Breast epithelium (tissue), 3 donors: ENCODE measurements at regions not wholly inside any gene's neighbourhood (a gene's known extent, or its start where the extent isn't known, plus 50 kb on each side); places are given as distances from the start of the nearest gene placed in this dataset.
"Not testable (repeated sequence)": the region's sequence is repeated elsewhere in the genome, so short reads cannot be mapped to it uniquely, and the experiment has no call there.

Source experiments
- POLR2A ChIP-seq: fragments of 450-650 bp; IDR thresholded peaks from one replicate; pipeline ENCODE4 v1.6.1; 2016; ENCODE audit warnings: antibody characterized with exemption, mild to moderate bottlenecking, moderate library complexity
- POLR2AphosphoS5 ChIP-seq, 3 donors: sonication (generic); formaldehyde crosslinking; IDR thresholded peaks; one replicate each; pipeline ENCODE4 v1.6.1; 2017; ENCODE audit warnings: antibody characterized with exemption in 3 of 3
- TF ChIP-seq, protein P1 (sequence below), 3 donors: fragments of 450-650 bp; IDR thresholded peaks; one replicate each; pipeline ENCODE4 v1.5.1; 2016 to 2017; ENCODE audit warnings: antibody characterized with exemption in 3 of 3, mild to moderate bottlenecking in 3 of 3, moderate library complexity in 3 of 3

DNA sequence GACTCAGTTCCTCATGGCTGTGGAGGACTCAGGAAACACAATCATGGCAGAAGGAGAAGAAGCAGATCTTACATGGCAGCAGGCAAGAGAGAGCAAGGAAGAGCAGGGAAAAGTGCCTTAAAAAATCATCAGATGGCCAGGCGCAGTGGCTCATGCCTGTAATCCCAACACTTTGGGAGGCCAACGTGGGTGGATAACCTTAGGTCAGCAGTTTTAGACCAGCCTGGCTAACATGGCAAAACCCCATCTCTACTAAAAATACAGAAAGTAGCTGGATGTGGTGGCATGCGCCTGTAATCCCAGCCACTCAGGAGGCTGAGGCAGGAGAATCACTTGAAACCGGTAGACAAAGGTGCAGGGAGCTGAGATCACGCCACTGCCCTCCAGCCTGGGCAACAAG is 664.6 kb downstream of the DTWD2 start:
- TF ChIP-seq, protein P1, sequence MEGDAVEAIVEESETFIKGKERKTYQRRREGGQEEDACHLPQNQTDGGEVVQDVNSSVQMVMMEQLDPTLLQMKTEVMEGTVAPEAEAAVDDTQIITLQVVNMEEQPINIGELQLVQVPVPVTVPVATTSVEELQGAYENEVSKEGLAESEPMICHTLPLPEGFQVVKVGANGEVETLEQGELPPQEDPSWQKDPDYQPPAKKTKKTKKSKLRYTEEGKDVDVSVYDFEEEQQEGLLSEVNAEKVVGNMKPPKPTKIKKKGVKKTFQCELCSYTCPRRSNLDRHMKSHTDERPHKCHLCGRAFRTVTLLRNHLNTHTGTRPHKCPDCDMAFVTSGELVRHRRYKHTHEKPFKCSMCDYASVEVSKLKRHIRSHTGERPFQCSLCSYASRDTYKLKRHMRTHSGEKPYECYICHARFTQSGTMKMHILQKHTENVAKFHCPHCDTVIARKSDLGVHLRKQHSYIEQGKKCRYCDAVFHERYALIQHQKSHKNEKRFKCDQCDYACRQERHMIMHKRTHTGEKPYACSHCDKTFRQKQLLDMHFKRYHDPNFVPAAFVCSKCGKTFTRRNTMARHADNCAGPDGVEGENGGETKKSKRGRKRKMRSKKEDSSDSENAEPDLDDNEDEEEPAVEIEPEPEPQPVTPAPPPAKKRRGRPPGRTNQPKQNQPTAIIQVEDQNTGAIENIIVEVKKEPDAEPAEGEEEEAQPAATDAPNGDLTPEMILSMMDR (IDR thresholded peaks at IDR 0.05) = not testable (repeated sequence)
- not testable (repeated sequence) for TF ChIP-seq POLR2AphosphoS5 (IDR thresholded peaks at IDR 0.05); POLR2A
